OCI-LY7 (cell line): ENCODE measurements at regions not wholly inside any gene's neighbourhood (a gene's known extent, or its start where the extent isn't known, plus 50 kb on each side); places are given as distances from the start of the nearest gene placed in this dataset.

Experiments used
- BruUV-seq: library from RNA; stranded (reverse); fragments of 400-500 nt; replicated peaks from 2 replicates; lab custom pipeline; 2021; lab: Mats Ljungman, UMichigan
- CTCF ChIA-PET: fragments of 300-600 bp; sonication (Branson Sonifier 250); formaldehyde crosslinking; loops from one replicate; lab custom pipeline; 2022; ENCODE audit warnings: antibody characterized with exemption; ENCODE audit not compliant: unreplicated experiment; lab: Charles Lee
- POLR2A ChIA-PET: fragments of 300-600 bp; sonication (Branson Sonifier 250); formaldehyde crosslinking; loops from one replicate; lab custom pipeline; 2022; ENCODE audit warnings: antibody characterized with exemption; lab: Charles Lee
- DNase-seq: peaks from one replicate; pipeline ENCODE4 v3.0.0-alpha.2; 2015; ENCODE audit warnings: low spot score
- H2AFZ ChIP-seq: fragments of 200-600 bp; sonication (generic), shearing (Covaris generic); 2 replicates; pipeline ENCODE4 v1.6.1; 2014; ENCODE audit warnings: mild to moderate bottlenecking, antibody characterized with exemption, low read length, moderate library complexity
- H3K27ac ChIP-seq: fragments of 200-600 bp; sonication (generic); 2 replicates; pipeline ENCODE4 v1.5.1; 2014; ENCODE audit warnings: mixed run types, low read depth, mild to moderate bottlenecking, moderate library complexity, low read length, inconsistent platforms; ENCODE audit not compliant: poor library complexity, severe bottlenecking
- H3K36me3 ChIP-seq: fragments of 200-600 bp; sonication (generic); 2 replicates; pipeline ENCODE4 v1.6.1; 2014; ENCODE audit warnings: mild to moderate bottlenecking, antibody characterized with exemption, low read length, moderate library complexity, mixed read lengths; ENCODE audit not compliant: insufficient read depth
- H3K4me1 ChIP-seq: fragments of 200-600 bp; sonication (generic); 2 replicates; pipeline ENCODE4 v1.5.1; 2014; ENCODE audit warnings: mild to moderate bottlenecking, low read length; ENCODE audit not compliant: insufficient read depth, poor library complexity, severe bottlenecking
- H3K4me2 ChIP-seq: fragments of 200-600 bp; sonication (generic); 2 replicates; pipeline ENCODE4 v1.6.1; 2014; ENCODE audit warnings: mild to moderate bottlenecking, low read length
- H3K4me3 ChIP-seq: fragments of 200-600 bp; sonication (generic); 2 replicates; pipeline ENCODE4 v1.5.1; 2014; ENCODE audit warnings: mild to moderate bottlenecking, low read depth, low read length; ENCODE audit not compliant: poor library complexity, severe bottlenecking
- H3K79me2 ChIP-seq: fragments of 200-600 bp; sonication (generic); 2 replicates; pipeline ENCODE4 v1.6.1; 2016; ENCODE audit warnings: low read depth, mild to moderate bottlenecking, low read length, moderate library complexity, mixed read lengths; ENCODE audit not compliant: insufficient read depth
- H3K9me2 ChIP-seq: fragments of 200-600 bp; sonication (generic); 2 replicates; pipeline ENCODE4 v1.6.1; 2016; ENCODE audit warnings: mild to moderate bottlenecking, low read length, mixed read lengths; ENCODE audit not compliant: insufficient read depth
- H3K9me3 ChIP-seq: fragments of 200-600 bp; sonication (generic); 2 replicates; pipeline ENCODE4 v1.6.1; 2014; ENCODE audit warnings: mild to moderate bottlenecking, mixed run types, low read length, mixed read lengths
- H4K20me1 ChIP-seq: fragments of 200-600 bp; sonication (generic); 2 replicates; pipeline ENCODE4 v1.6.1; 2014; ENCODE audit warnings: mild to moderate bottlenecking, antibody characterized with exemption, low read length, moderate library complexity, mixed read lengths; ENCODE audit not compliant: insufficient read depth
- EZH2phosphoT487 ChIP-seq: fragments of 200-600 bp; sonication (generic); IDR thresholded peaks from 2 replicates; pipeline ENCODE4 v1.6.1; 2018; ENCODE audit warnings: low read depth, borderline replicate concordance, mild to moderate bottlenecking, mixed run types, antibody characterized with exemption, low read length, moderate library complexity, mixed read lengths
- intact Hi-C: fragments of 100-400 bp; cut with micrococcal nuclease; formaldehyde crosslinking; loops from one replicate; pipeline ENCODE4 v1.10.0; 2022; ENCODE audit not compliant: unreplicated experiment
- TF ChIP-seq, protein P1 (sequence below): fragments of 200-600 bp; sonication (generic); conservative IDR thresholded peaks from 2 replicates; pipeline ENCODE4 v1.5.1; 2014; ENCODE audit warnings: mild to moderate bottlenecking, antibody characterized with exemption, low read length, moderate library complexity, mixed read lengths

DNA sequence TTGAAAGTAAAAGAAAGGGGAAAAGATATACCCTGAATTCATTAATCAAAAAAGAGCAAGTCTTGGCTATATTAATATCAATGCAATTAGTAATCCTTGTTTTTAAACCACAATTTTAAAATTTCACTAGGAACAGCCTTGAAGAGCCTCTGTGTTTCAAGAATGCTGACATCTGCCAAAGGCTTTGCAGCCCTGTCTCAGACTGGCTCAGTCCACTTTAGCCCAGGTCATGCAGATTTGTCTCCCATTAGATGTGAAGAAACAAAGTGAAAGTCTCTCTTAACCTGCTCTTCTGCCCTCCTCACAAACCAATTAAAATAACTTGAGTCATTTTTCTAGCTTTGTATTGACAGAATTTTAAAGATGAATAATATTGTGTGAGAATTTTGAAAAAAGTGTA is 102.7 kb upstream of the CARMIL1 start:
- H3K36me3 ChIP-seq, result no peaks in the 10 kb centered on the region
- CTCF ChIA-PET, result no interaction called here
- intact Hi-C loops, result loop anchor here (10.0 kb wide), 1 partner anchor 92 kb away; no protein-coding TSS in a partner anchor

DNA sequence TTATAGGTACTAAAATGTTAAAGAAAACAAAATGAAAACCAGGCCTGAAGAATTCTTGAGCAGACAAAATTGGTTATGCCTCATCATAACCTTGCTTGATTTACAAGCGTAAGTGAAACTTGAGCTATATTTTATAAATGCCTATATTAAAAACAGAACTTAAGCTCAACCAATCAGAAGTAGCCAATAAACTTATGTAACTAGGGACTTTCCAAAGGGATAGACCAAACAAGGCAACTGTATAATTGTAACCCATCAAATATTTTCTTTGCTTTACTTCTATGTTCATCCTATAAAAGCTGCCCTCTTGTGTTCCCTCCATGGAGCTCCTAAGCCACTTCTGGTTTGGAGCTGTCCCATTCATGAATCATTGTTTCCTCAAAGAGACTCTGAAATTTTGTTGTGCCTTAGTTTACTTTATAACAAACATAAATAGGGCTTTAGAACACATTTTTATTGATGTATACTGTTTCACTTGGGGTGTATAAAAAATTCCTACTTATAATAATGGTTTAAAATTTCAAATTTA is 101.6 kb upstream of the CARMIL1 start:
- H3K4me3 ChIP-seq, result no peak overlapping the region
- no peaks in the 10 kb centered on the region for H3K4me1 ChIP-seq
- intact Hi-C loops, result loop anchor here (10.0 kb wide), 1 partner anchor 93 kb away; no protein-coding TSS in a partner anchor
- no peak overlapping the region for H3K27ac ChIP-seq
- no peaks in the 10 kb centered on the region for H3K79me2 ChIP-seq
- H3K9me3 ChIP-seq, result no peaks in the 10 kb centered on the region
- H2AFZ ChIP-seq, result no peak overlapping the region
- H4K20me1 ChIP-seq, result no peaks in the 10 kb centered on the region
- CTCF ChIA-PET, result no interaction called here
- no peak for DNase-seq
- no peak for TF ChIP-seq EZH2phosphoT487
- TF ChIP-seq, protein P1, sequence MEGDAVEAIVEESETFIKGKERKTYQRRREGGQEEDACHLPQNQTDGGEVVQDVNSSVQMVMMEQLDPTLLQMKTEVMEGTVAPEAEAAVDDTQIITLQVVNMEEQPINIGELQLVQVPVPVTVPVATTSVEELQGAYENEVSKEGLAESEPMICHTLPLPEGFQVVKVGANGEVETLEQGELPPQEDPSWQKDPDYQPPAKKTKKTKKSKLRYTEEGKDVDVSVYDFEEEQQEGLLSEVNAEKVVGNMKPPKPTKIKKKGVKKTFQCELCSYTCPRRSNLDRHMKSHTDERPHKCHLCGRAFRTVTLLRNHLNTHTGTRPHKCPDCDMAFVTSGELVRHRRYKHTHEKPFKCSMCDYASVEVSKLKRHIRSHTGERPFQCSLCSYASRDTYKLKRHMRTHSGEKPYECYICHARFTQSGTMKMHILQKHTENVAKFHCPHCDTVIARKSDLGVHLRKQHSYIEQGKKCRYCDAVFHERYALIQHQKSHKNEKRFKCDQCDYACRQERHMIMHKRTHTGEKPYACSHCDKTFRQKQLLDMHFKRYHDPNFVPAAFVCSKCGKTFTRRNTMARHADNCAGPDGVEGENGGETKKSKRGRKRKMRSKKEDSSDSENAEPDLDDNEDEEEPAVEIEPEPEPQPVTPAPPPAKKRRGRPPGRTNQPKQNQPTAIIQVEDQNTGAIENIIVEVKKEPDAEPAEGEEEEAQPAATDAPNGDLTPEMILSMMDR, result no peak
- POLR2A ChIA-PET, result interaction anchor here (0.7 to 1.6 kb wide), 5 partner anchors 10 to 459 kb away, joined by 3 to 5 read pairs (median 3); no protein-coding TSS in a partner anchor
- BruUV-seq, result no TSS peak
- H3K4me2 ChIP-seq, result no peak overlapping the region
- H3K36me3 ChIP-seq, result no peaks in the 10 kb centered on the region
- H3K9me2 ChIP-seq, result no peaks in the 10 kb centered on the region

More for the DNA sequence above, 102.7 kb upstream of the CARMIL1 start:
- H3K9me3 ChIP-seq, result no peaks in the 10 kb centered on the region
- POLR2A ChIA-PET, result interaction anchor here (1.6 kb wide), 1 partner anchor 24 kb away, joined by 5 read pairs; no protein-coding TSS in a partner anchor
- no TSS peak for BruUV-seq
- no peaks in the 10 kb centered on the region for H3K79me2 ChIP-seq
- no peak overlapping the region for H3K4me3 ChIP-seq
- no peak overlapping the region for H2AFZ ChIP-seq
- no peak overlapping the region for H3K4me2 ChIP-seq
- H3K9me2 ChIP-seq, result no peaks in the 10 kb centered on the region
- no peaks in the 10 kb centered on the region for H3K4me1 ChIP-seq
- no peak overlapping the region for H3K27ac ChIP-seq
- H4K20me1 ChIP-seq, result no peaks in the 10 kb centered on the region
- no peak for DNase-seq
- TF ChIP-seq, protein P1, result no peak
- TF ChIP-seq EZH2phosphoT487, result no peak

DNA sequence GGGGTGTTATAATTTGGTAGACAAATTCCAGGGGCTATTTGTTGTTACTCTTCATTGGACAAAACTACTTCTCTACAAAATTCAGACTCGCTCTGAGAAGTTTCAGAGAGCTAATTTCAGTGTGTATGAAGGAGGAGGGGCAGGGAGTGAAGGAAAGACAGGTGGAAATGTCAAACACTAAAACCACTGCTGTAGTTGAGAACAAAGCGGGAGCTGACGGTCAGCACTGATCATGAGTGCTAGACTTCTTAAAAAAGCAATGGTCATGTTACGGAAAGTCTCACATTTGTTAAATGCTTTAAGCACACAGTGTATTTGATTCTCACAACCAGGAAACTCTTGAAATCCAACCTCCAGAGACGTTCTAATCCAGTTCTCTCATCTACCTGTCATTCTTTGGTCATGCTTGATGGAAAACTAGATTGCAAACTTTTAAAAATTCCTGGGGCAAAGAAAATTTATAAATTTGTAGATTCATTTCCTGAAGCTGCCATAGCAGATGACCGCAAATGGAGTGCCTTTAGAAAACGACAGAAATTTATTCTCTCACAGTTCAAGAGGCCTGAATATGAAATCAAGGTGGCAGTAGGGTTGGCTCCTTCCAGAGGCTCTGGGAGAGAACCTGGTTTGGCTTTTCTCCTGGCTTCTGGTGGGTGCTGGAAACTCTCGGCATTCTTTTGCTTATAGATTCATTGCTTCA is 100.7 kb upstream of the CARMIL1 start:
- CTCF ChIA-PET, result no interaction called here
- Histone ChIP-seq H3K9me2 (no peaks in the 10 kb centered on the region), H3K79me2 (no peaks in the 10 kb centered on the region), H3K4me3 (no peak overlapping the region), H4K20me1 (no peaks in the 10 kb centered on the region), H3K4me2 (no peak overlapping the region), H2AFZ (no peak overlapping the region), H3K4me1 (no peaks in the 10 kb centered on the region), H3K36me3 (no peaks in the 10 kb centered on the region), H3K9me3 (no peaks in the 10 kb centered on the region), H3K27ac (no peak overlapping the region)
- POLR2A ChIA-PET, result interaction anchor here (0.7 to 0.8 kb wide), 2 partner anchors 17 to 82 kb away, joined by 4 read pairs; no protein-coding TSS in a partner anchor
- no peak for DNase-seq
- no TSS peak for BruUV-seq
- TF ChIP-seq, protein P1, result no peak
- TF ChIP-seq EZH2phosphoT487, result no peak
- intact Hi-C loops, result loop anchor here (10.0 kb wide), 1 partner anchor 94 kb away; no protein-coding TSS in a partner anchor
